MM.1S (cell line): ENCODE measurements at regions not wholly inside any gene's neighbourhood (a gene's known extent, or its start where the extent isn't known, plus 50 kb on each side); places are given as distances from the start of the nearest gene placed in this dataset.

ENCODE experiments used
- DNase-seq: peaks from one replicate; pipeline ENCODE4 v3.0.0-alpha.2; 2015
- H2AFZ ChIP-seq: fragments of 300-600 bp; sonication (generic); 2 replicates; pipeline ENCODE4 v1.6.0; 2016; ENCODE audit warnings: antibody characterized with exemption, low read length
- H3F3A ChIP-seq: fragments of 300-600 bp; sonication (generic); 2 replicates; pipeline ENCODE4 v1.6.1; 2016; ENCODE audit warnings: mild to moderate bottlenecking, antibody characterized with exemption, low read length, moderate library complexity, mixed read lengths; ENCODE audit not compliant: insufficient read depth
- H3K27ac ChIP-seq: fragments of 300-600 bp; sonication (generic); 2 replicates; pipeline ENCODE4 v1.5.1; 2016; ENCODE audit warnings: mild to moderate bottlenecking, low read length
- H3K27me3 ChIP-seq: fragments of 300-600 bp; sonication (generic); replicated peaks from 2 replicates; pipeline ENCODE4 v1.6.0; 2016; ENCODE audit warnings: low read length; ENCODE audit not compliant: insufficient read depth
- H3K36me3 ChIP-seq: fragments of 300-600 bp; sonication (generic); replicated peaks from 2 replicates; pipeline ENCODE4 v1.6.1; 2016; ENCODE audit warnings: mild to moderate bottlenecking, low read length, mixed read lengths; ENCODE audit not compliant: insufficient read depth
- H3K4me1 ChIP-seq: fragments of 300-600 bp; sonication (generic); 2 replicates; pipeline ENCODE4 v1.6.1; 2016; ENCODE audit warnings: low read length, mixed read lengths
- H3K4me2 ChIP-seq: fragments of 300-600 bp; sonication (generic); 2 replicates; pipeline ENCODE4 v1.6.0; 2016; ENCODE audit warnings: low read depth, low read length
- H3K4me3 ChIP-seq: fragments of 300-600 bp; sonication (generic); 2 replicates; pipeline ENCODE4 v1.5.1; 2016; ENCODE audit warnings: low read length, mixed read lengths
- H3K79me2 ChIP-seq: fragments of 300-600 bp; sonication (generic); 2 replicates; pipeline ENCODE4 v1.6.1; 2016; ENCODE audit warnings: mixed run types, low read length, mixed read lengths
- H3K9ac ChIP-seq: fragments of 300-600 bp; sonication (generic); 2 replicates; pipeline ENCODE4 v1.6.1; 2016; ENCODE audit warnings: low read length, mixed read lengths
- H3K9me2 ChIP-seq: fragments of 300-600 bp; sonication (generic); replicated peaks from 2 replicates; pipeline ENCODE4 v1.6.1; 2016; ENCODE audit warnings: mild to moderate bottlenecking, low read length, mixed read lengths; ENCODE audit not compliant: insufficient read depth
- H3K9me3 ChIP-seq: fragments of 300-600 bp; sonication (generic); replicated peaks from 2 replicates; pipeline ENCODE4 v1.6.1; 2016; ENCODE audit warnings: mild to moderate bottlenecking, low read length, mixed read lengths; ENCODE audit not compliant: insufficient read depth
- H4K20me1 ChIP-seq: fragments of 300-600 bp; sonication (generic); 2 replicates; pipeline ENCODE4 v1.6.1; 2016; ENCODE audit warnings: mild to moderate bottlenecking, low read length, moderate library complexity, mixed read lengths; ENCODE audit not compliant: insufficient read depth
- CTCF ChIP-seq: fragments of 300-600 bp; sonication (generic); IDR thresholded peaks from 2 replicates; pipeline ENCODE4 v1.5.1; 2016; ENCODE audit warnings: antibody characterized with exemption, low read length, mixed read lengths
- EZH2 ChIP-seq: fragments of 300-600 bp; sonication (generic); optimal IDR thresholded peaks from 2 replicates; pipeline ENCODE3; 2017; ENCODE audit warnings: low read depth, mild to moderate bottlenecking, antibody characterized with exemption, low read length, mixed read lengths
- EZH2phosphoT487 ChIP-seq: fragments of 300-600 bp; sonication (generic); IDR thresholded peaks from 2 replicates; pipeline ENCODE4 v1.6.1; 2018; ENCODE audit warnings: antibody characterized with exemption, low read length

DNA sequence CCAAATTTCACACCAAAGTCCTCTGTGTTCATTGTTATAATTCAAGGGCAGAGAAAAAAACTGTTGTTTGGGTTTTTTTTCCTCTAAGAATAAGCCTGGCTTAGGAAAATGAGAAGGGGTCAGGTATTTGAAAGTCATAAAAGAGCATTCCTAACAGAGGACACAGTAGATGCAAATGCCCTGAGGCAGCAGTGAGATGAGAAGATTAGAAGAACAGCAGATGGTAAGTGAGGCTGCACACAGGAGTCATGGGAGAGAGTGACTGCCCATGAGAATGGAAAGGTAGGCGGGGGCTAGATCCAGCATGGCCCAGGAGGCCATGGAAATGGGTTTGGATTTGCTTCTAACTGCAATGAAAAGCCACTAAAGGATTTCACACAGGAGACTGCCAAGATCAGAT, 107.5 kb upstream of the RBPJ start:
- no peaks in the 10 kb centered on the region for H3K9me2 ChIP-seq
- H3K79me2 ChIP-seq, result no peaks in the 10 kb centered on the region
- H3K4me1 ChIP-seq, result no peaks in the 10 kb centered on the region
- no peak for TF ChIP-seq EZH2
- no peak for TF ChIP-seq EZH2phosphoT487
- no peak for TF ChIP-seq CTCF
- DNase-seq, result no peak
- H3K4me2 ChIP-seq, result no peak overlapping the region
- H3K36me3 ChIP-seq, result no peaks in the 10 kb centered on the region
- H3K27ac ChIP-seq, result no peak overlapping the region
- H3K27me3 ChIP-seq, result no peaks in the 10 kb centered on the region
- H2AFZ ChIP-seq, result no peak overlapping the region
- no peaks in the 10 kb centered on the region for H4K20me1 ChIP-seq
- H3K9me3 ChIP-seq, result no peaks in the 10 kb centered on the region
- no peak overlapping the region for H3K9ac ChIP-seq
- H3F3A ChIP-seq, result no peaks in the 10 kb centered on the region
- no peak overlapping the region for H3K4me3 ChIP-seq

DNA sequence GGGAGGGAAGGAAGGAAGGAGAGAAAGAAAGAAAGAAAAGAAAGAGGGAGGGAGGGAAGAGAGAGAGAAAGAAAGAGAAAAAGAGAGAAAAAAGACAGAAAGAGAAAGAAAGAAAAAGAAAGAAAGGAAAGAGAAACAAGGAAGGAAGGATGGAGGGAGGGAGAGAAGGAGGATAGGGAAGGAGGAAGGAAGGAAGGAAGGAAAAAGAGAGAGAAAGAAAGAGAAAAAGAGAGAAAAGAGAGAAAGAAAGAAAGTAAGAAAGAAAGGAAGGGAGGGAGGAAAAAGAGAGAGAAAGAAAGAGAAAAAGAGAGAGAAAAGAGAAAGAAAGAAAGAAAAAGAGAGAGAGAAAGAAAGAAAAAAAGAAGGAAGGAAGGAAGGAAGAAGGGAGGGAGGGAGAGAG, 105.8 kb upstream of the RBPJ start:
- TF ChIP-seq EZH2, result no peak
- TF ChIP-seq EZH2phosphoT487, result no peak
- no peak for TF ChIP-seq CTCF
- Histone ChIP-seq H3K27me3 (no peaks in the 10 kb centered on the region), H3K9me3 (no peaks in the 10 kb centered on the region)

DNA sequence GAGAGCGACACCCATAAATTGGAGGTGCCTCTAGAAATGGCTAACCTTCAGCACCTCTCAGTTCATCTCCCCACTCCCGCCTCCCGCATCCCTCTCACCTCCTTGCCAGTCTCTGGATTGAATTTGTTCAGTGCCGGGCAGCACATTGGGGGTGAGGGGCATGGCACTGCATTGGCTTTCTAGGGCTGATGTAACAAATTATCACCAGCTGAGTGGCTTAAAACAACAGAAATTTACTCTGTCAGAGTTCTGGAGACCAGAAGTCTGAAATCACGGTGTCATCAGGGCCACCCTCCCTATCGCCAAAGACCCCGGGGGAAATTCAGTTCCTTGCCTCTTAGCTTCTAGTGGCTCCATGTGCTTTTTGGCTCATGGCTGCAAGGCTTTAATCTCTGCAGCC, 105.1 kb upstream of the RBPJ start:
- TF ChIP-seq CTCF (no peak), EZH2 (no peak), EZH2phosphoT487 (no peak)
- H3K4me1 ChIP-seq, result no peaks in the 10 kb centered on the region
- no peaks in the 10 kb centered on the region for H3K79me2 ChIP-seq
- H3K9me3 ChIP-seq, result no peaks in the 10 kb centered on the region
- H4K20me1 ChIP-seq, result no peaks in the 10 kb centered on the region
- no peak overlapping the region for H3K4me3 ChIP-seq
- no peaks in the 10 kb centered on the region for H3K27me3 ChIP-seq
- H3K36me3 ChIP-seq, result no peaks in the 10 kb centered on the region
- H3K27ac ChIP-seq, result no peak overlapping the region
- no peak overlapping the region for H2AFZ ChIP-seq
- no peaks in the 10 kb centered on the region for H3K9me2 ChIP-seq
- DNase-seq, result no peak
- H3F3A ChIP-seq, result no peaks in the 10 kb centered on the region
- H3K9ac ChIP-seq, result no peak overlapping the region
- H3K4me2 ChIP-seq, result no peak overlapping the region

More for the DNA sequence above, 105.8 kb upstream of the RBPJ start:
- H3K27ac ChIP-seq, result no peak overlapping the region
- H3K9ac ChIP-seq, result no peak overlapping the region
- H3K4me2 ChIP-seq, result no peak overlapping the region
- H3K9me2 ChIP-seq, result no peaks in the 10 kb centered on the region
- no peak for DNase-seq
- H3K79me2 ChIP-seq, result no peaks in the 10 kb centered on the region
- H3K36me3 ChIP-seq, result no peaks in the 10 kb centered on the region
- no peaks in the 10 kb centered on the region for H3F3A ChIP-seq
- H3K4me3 ChIP-seq, result no peak overlapping the region
- H3K4me1 ChIP-seq, result no peaks in the 10 kb centered on the region
- H4K20me1 ChIP-seq, result no peaks in the 10 kb centered on the region
- H2AFZ ChIP-seq, result no peak overlapping the region
